Central memory CD8-positive, alpha-beta T cell (primary cell): ENCODE measurements at regions not wholly inside any gene's neighbourhood (a gene's known extent, or its start where the extent isn't known, plus 50 kb on each side); places are given as distances from the start of the nearest gene placed in this dataset.

Experiments
- ATAC-seq: fragments of 150-1000 bp; cut with Tn5 transposase; replicated peaks from 2 replicates; pipeline ENCODE4 v1.10.0; 2022; ENCODE audit warnings: mild to moderate bottlenecking, moderate FRiP score, moderate number of reproducible peaks; ENCODE audit not compliant: poor library complexity, severe bottlenecking; ENCODE audit errors: extremely low read depth
- DNase-seq, 2 donors: peaks; one replicate each; pipeline ENCODE4 v3.0.0; 2021; ENCODE audit warnings: low spot score in 2 of 2
- H3K27ac Mint-ChIP-seq: one replicate; pipeline ENCODE4 v1.8.0; 2022; ENCODE audit warnings: low read depth, mild to moderate bottlenecking, moderate library complexity, mixed read lengths
- H3K27me3 Mint-ChIP-seq: one replicate; pipeline ENCODE4 v1.8.0; 2022; ENCODE audit warnings: mixed read lengths
- H3K36me3 Mint-ChIP-seq: one replicate; pipeline ENCODE4 v1.8.0; 2022; ENCODE audit warnings: mild to moderate bottlenecking, moderate library complexity, mixed read lengths; ENCODE audit not compliant: insufficient read depth
- H3K4me1 Mint-ChIP-seq: one replicate; pipeline ENCODE4 v1.8.0; 2022; ENCODE audit warnings: mixed read lengths
- H3K4me3 Mint-ChIP-seq: one replicate; pipeline ENCODE4 v1.8.0; 2022; ENCODE audit warnings: mild to moderate bottlenecking, moderate library complexity, mixed read lengths
- H3K9me3 Mint-ChIP-seq: one replicate; pipeline ENCODE4 v1.8.0; 2022; ENCODE audit warnings: mixed read lengths

DNA sequence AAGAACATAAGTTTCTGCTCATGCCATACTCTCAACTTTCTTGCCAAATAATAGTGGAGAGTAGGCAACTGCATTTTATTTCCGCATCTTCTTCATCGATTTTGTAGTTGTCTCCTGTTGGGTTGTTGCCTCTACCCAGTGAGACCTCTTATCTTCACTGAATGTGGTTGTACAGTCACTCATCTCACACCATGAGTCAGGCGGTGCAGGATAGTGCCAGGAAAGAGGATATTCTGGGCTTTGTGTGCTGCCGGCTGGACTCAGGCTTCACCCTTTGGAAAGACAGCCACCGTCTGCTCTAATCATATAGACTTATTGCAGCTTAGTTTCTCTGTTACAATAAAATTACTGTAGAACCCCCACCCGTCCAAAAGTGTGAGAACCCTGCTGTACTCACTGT is 154.3 kb upstream of the USP24 start:
- H3K9me3 Mint-ChIP-seq = no peaks in the 10 kb centered on the region
- peaks cover 30% of the 10 kb centered on the region for H3K27me3 Mint-ChIP-seq
- DNase-seq (no peak), ATAC-seq (no peak)
- H3K36me3 Mint-ChIP-seq = no peaks in the 10 kb centered on the region
- no peak overlapping the region for H3K27ac Mint-ChIP-seq
- no peak overlapping the region for H3K4me3 Mint-ChIP-seq
- H3K4me1 Mint-ChIP-seq = no peaks in the 10 kb centered on the region

DNA sequence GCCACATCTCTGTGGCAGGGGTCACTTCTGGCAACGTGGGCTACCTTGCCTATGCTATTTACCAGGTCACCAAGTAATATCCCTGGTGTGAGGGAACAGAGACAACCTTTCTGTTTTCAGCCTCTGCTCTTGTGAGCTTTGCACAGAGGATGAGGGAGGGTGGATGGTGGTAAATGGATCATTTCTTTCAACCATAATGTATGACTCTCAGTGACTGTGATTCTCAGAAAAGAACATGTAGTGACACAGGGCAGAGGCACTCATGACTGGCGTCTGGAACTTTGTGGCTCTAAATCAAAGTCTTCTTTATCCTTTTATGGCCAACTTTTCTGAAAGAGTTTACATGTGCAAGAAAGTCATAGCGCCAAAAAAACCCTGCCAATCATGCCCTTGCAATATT is 153.5 kb upstream of the USP24 start:
- no peaks in the 10 kb centered on the region for H3K9me3 Mint-ChIP-seq
- no peak overlapping the region for H3K27ac Mint-ChIP-seq

DNA sequence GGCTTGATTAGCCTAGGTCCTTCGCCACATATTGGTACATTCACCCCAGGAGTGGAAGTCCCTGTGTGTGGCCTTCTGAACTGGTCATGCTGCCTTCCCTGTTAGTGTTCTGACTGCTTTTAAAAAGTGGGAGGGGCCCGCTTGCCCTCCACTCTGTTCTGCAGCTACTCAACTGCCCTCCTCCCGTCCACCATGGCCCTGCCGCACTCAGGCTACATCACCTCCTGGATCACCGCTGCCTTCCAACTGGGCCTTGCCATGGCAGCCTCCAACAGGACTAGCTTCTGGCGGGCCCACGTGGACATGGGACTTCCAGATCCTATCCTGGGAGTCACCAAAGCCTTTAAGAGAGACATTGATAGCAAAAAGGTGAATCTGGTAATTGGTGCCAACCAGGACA is 152.1 kb upstream of the USP24 start:
- peaks cover 50% of the 10 kb centered on the region for H3K27me3 Mint-ChIP-seq

More for the DNA sequence above, 153.5 kb upstream of the USP24 start:
- H3K27me3 Mint-ChIP-seq = peaks cover 38% of the 10 kb centered on the region
- H3K36me3 Mint-ChIP-seq = no peaks in the 10 kb centered on the region
- H3K4me3 Mint-ChIP-seq = no peak overlapping the region
- no peak for ATAC-seq
- no peak for DNase-seq
- no peaks in the 10 kb centered on the region for H3K4me1 Mint-ChIP-seq

DNA sequence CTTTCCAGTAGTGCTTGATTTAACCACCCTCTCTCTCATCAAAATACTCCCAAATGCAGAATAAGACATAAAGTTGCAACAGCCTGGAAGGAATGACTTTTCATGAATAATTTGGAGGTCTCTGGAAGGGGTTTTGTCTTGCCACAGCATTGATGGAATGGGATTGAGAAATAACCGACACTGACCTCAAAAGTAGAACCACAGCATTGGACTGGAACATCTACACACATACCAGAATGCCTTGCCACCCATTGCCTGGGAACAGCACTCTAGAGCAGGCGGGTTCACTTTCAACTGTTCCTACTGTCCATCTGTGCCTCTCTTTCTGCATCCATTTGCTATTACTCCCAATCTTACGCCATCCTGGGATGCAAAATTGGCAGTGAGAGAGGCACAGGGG is 149.1 kb upstream of the USP24 start:
- Mint-ChIP-seq H3K4me1 (no peaks in the 10 kb centered on the region), H3K4me3 (no peak overlapping the region), H3K27ac (no peak overlapping the region), H3K36me3 (no peaks in the 10 kb centered on the region), H3K27me3 (peaks cover 72% of the 10 kb centered on the region), H3K9me3 (no peaks in the 10 kb centered on the region)
- ATAC-seq = no peak
- no peak for DNase-seq

More for the DNA sequence above, 152.1 kb upstream of the USP24 start:
- DNase-seq (no peak), ATAC-seq (no peak)
- H3K4me3 Mint-ChIP-seq = no peak overlapping the region
- no peaks in the 10 kb centered on the region for H3K9me3 Mint-ChIP-seq
- H3K4me1 Mint-ChIP-seq = no peaks in the 10 kb centered on the region
- no peaks in the 10 kb centered on the region for H3K36me3 Mint-ChIP-seq
- no peak overlapping the region for H3K27ac Mint-ChIP-seq

- no peak overlapping the region for H3K4me3 Mint-ChIP-seq
- no peaks in the 10 kb centered on the region for H3K4me1 Mint-ChIP-seq
- DNase-seq (no peak), ATAC-seq (no peak)
- H3K36me3 Mint-ChIP-seq = no peaks in the 10 kb centered on the region
- no peak overlapping the region for H3K27ac Mint-ChIP-seq
- no peaks in the 10 kb centered on the region for H3K9me3 Mint-ChIP-seq
- peaks cover 80% of the 10 kb centered on the region for H3K27me3 Mint-ChIP-seq
These were observed 148.1 kb upstream of the USP24 start for GRCh38 chr1:55363268-55363667.

DNA sequence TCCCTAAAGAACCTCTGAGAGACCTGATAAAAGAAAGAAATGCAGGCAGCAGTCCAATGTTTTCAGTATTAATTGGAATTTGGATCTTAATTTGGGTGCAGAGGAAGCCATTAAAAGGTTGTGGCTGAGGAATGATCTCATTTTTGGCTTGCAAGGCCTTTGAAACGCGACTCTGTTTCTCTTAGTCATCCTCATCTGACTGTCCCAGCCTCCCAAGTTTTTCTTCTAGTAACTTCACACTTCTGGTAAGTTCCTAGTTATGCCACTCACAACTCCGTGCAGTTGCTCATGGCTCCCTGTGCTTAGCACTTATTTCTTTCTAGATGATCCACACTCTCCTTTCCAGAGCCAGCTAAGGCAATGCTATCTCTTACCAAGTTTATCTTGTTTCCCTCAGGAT is 147.4 kb upstream of the USP24 start:
- Mint-ChIP-seq H3K27ac (no peak overlapping the region), H3K4me1 (no peaks in the 10 kb centered on the region), H3K4me3 (no peak overlapping the region), H3K36me3 (no peaks in the 10 kb centered on the region), H3K27me3 (peaks cover 79% of the 10 kb centered on the region), H3K9me3 (no peaks in the 10 kb centered on the region)
- DNase-seq (no peak), ATAC-seq (no peak)

DNA sequence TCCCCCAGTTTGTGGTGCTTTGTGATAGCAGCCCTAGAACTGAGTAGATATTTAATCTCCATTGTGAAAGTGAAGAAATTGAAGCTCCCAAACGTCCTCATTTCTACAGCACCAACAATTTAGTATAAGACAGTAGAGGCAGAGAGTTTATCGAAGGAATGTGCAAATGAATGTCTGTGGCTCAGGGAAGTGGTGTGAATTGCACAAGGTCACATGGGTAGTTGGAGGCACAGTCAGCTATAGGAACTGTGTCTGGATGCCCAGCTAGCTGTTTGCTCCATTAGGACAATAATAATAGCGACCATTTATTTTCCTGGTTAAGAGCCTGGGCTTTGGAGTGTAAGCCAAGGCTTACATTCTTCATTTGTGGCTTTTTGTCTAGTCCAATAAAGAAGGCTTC is 144.4 kb upstream of the USP24 start:
- DNase-seq (no peak), ATAC-seq (no peak)
- peaks cover 82% of the 10 kb centered on the region for H3K27me3 Mint-ChIP-seq
- no peaks in the 10 kb centered on the region for H3K4me1 Mint-ChIP-seq
- no peaks in the 10 kb centered on the region for H3K9me3 Mint-ChIP-seq
- no peaks in the 10 kb centered on the region for H3K36me3 Mint-ChIP-seq
- H3K27ac Mint-ChIP-seq = no peak overlapping the region
- no peak overlapping the region for H3K4me3 Mint-ChIP-seq

DNA sequence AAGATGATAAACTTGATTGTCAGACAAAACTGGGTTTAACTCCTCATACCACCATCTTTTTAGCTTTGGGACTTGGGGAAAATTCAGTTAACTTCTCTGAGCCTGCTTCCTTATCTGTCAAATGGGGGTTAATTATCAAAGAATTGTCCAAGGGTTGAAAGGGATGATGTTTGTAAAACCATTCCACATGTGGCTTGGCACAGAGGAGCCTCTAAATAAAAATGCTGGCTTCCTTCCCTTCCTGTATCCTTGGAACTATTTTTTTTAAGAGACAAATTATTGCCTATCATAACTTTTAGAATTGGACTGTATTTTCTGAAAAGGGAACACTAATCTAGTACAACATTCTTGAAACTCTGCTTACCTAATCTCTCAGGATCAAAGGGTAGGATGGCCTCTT is 143.4 kb upstream of the USP24 start:
- Mint-ChIP-seq H3K9me3 (no peaks in the 10 kb centered on the region), H3K4me1 (no peaks in the 10 kb centered on the region), H3K27me3 (peaks cover 75% of the 10 kb centered on the region), H3K27ac (no peak overlapping the region), H3K36me3 (no peaks in the 10 kb centered on the region), H3K4me3 (no peak overlapping the region)
- ATAC-seq (no peak), DNase-seq (no peak)

GRCh38 chr1:55355549-55355948 is 140.4 kb upstream of the USP24 start:
- H3K9me3 Mint-ChIP-seq = no peaks in the 10 kb centered on the region
- ATAC-seq (no peak), DNase-seq (no peak)
- peaks cover 79% of the 10 kb centered on the region for H3K27me3 Mint-ChIP-seq
- H3K4me1 Mint-ChIP-seq = no peaks in the 10 kb centered on the region
- H3K4me3 Mint-ChIP-seq = no peak overlapping the region
- no peaks in the 10 kb centered on the region for H3K36me3 Mint-ChIP-seq
- H3K27ac Mint-ChIP-seq = no peak overlapping the region

DNA sequence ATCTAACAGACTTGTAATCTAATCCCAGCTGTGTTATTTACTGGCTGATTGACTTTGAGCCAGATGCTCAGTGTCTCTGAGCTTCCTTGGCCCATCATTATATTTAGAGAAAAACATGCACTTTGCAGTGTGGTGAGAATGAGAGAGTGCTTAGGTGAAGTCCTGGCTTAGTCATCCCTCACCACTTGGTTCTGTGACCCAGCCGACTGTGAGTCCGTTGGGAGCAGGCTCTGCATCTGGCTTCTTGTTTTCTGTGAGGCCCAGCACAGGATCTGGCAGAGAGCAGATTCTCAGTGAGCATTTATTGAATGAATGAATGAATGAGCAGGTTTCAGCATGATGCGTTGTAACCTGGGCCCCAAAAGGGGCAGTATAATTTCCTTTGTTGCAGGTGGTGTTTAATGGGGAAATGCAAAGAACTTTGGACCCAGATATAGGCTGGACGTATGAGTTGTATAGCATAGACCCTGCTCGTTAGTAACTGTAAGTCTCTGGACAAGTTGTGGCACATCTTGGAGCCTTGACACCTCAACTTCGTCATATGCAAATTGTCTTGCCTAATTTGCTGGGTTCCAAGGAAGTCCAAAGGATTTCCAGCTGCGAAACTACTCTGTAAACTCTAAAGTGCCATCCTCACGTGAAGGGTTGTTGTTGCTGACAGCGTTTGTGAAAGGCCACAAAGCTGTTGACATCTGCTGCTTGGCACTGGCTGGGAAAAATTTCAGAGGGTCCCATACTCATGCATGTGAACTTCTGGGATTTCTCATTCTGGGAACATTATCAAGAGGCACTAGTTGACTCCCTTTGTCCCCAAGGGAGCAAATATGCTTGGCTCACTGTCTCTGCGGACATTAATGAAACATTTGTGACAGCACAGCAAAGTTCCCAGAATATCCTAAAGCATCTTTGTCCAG is 138.8 kb upstream of the USP24 start:
- H3K4me1 Mint-ChIP-seq = no peaks in the 10 kb centered on the region
- H3K9me3 Mint-ChIP-seq = no peaks in the 10 kb centered on the region
- ATAC-seq = no peak
- no peak overlapping the region for H3K4me3 Mint-ChIP-seq
- H3K36me3 Mint-ChIP-seq = no peaks in the 10 kb centered on the region
- H3K27ac Mint-ChIP-seq = no peak overlapping the region
- DNase-seq = no peak
- peaks cover 79% of the 10 kb centered on the region for H3K27me3 Mint-ChIP-seq

DNA sequence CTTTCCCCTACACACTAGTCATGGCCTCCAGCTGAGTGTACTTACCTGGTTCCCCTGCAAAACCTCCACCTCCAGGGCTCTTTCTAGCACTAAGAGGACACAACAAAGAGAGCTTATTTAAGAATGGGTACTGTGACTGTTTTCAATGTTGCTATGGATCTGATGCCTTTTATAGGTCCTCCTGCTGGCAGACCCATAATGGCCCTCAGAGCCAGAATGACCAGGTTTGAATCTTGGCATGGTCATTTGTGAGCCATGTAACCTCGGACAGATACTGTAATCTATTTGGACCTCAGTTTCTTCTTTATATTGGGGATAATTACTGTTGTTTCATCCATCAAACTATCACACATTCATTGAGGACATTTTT is 137.6 kb upstream of the USP24 start:
- no peaks in the 10 kb centered on the region for H3K36me3 Mint-ChIP-seq

GRCh38 chr1:55352080-55352810 is 137.1 kb upstream of the USP24 start:
- Mint-ChIP-seq H3K4me1 (no peaks in the 10 kb centered on the region), H3K27ac (peak overlapping the region; percentile 22), H3K36me3 (no peaks in the 10 kb centered on the region), H3K9me3 (no peaks in the 10 kb centered on the region), H3K4me3 (no peak overlapping the region), H3K27me3 (peaks cover 82% of the 10 kb centered on the region)
- ATAC-seq = no peak
- no peak for DNase-seq

More for the DNA sequence above, 137.6 kb upstream of the USP24 start:
- Mint-ChIP-seq H3K27me3 (peaks cover 79% of the 10 kb centered on the region), H3K27ac (no peak overlapping the region), H3K4me1 (no peaks in the 10 kb centered on the region), H3K4me3 (no peak overlapping the region), H3K9me3 (no peaks in the 10 kb centered on the region)
- no peak for ATAC-seq
- DNase-seq = no peak

DNA sequence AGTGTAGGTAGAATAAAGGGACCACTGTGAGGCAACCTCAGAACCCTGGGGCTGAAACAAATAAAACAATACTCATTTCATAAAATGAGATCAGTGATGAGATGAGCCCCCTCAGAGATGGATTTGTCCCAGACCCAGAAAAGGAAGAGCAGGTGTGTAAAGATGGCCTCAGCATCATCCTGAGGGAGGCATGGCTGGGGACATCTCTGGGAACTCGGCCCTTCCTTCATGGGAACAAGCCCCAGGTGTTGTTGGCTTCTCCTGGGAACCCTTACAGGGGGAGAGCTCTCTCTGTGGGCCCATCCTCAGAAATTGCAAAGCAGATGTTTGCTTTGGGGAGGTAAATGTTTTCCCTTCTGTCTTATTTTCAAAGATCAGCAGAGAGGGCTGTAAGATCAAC is 133.2 kb upstream of the USP24 start:
- no peak overlapping the region for H3K4me3 Mint-ChIP-seq
- peaks cover 70% of the 10 kb centered on the region for H3K27me3 Mint-ChIP-seq
- no peaks in the 10 kb centered on the region for H3K36me3 Mint-ChIP-seq
- no peak overlapping the region for H3K27ac Mint-ChIP-seq
- H3K9me3 Mint-ChIP-seq = no peaks in the 10 kb centered on the region
- no peaks in the 10 kb centered on the region for H3K4me1 Mint-ChIP-seq
- ATAC-seq (no peak), DNase-seq (no peak)
